NCI-H460 (cell line): ENCODE measurements at regions not wholly inside any gene's neighbourhood (a gene's known extent, or its start where the extent isn't known, plus 50 kb on each side); places are given as distances from the start of the nearest gene placed in this dataset.

Experiments
- DNase-seq: peaks from one replicate; pipeline ENCODE4 v3.0.0-alpha.2; 2016; ENCODE audit warnings: low read depth; ENCODE audit errors: extremely low read depth

- DNase-seq, result no peak
Observed at GRCh38 chr18:24923138-24923537, 428.8 kb downstream of the ZNF521 start.

- DNase-seq, result no peak
Observed at GRCh38 chr18:24924066-24924716, 427.8 kb downstream of the ZNF521 start.

GRCh38 chr18:24926649-24927048, 425.3 kb downstream of the ZNF521 start:
- no peak for DNase-seq

- no peak for DNase-seq
Observed at GRCh38 chr18:24928301-24928878, 423.6 kb downstream of the ZNF521 start.

GRCh38 chr18:24930478-24930877, 421.5 kb downstream of the ZNF521 start:
- no peak for DNase-seq

GRCh38 chr18:24930971-24931370, 421.0 kb downstream of the ZNF521 start:
- DNase-seq, result no peak

- DNase-seq, result no peak
Observed at GRCh38 chr18:24933345-24933744, 418.6 kb downstream of the ZNF521 start.

GRCh38 chr18:24934258-24934932, 417.6 kb downstream of the ZNF521 start:
- DNase-seq, result no peak

- DNase-seq, result no peak
Observed at GRCh38 chr18:24935008-24935407, 417.0 kb downstream of the ZNF521 start.

GRCh38 chr18:24935896-24936295, 416.1 kb downstream of the ZNF521 start:
- no peak for DNase-seq

GRCh38 chr18:24936691-24937090, 415.3 kb downstream of the ZNF521 start:
- DNase-seq, result no peak

- no peak for DNase-seq
Observed at GRCh38 chr18:24937639-24938275, 414.2 kb downstream of the ZNF521 start.

- DNase-seq, result no peak
Observed at GRCh38 chr18:24940416-24940815, 411.6 kb downstream of the ZNF521 start.

- DNase-seq, result no peak
Observed at GRCh38 chr18:24941174-24941951, 410.6 kb downstream of the ZNF521 start.

- no peak for DNase-seq
Observed at GRCh38 chr18:24942144-24942543, 409.8 kb downstream of the ZNF521 start.

- no peak for DNase-seq
Observed at GRCh38 chr18:24947521-24948305, 404.3 kb downstream of the ZNF521 start.

GRCh38 chr18:24949908-24950307, 402.1 kb downstream of the ZNF521 start:
- DNase-seq, result no peak

GRCh38 chr18:24954341-24954740, 397.6 kb downstream of the ZNF521 start:
- no peak for DNase-seq

- no peak for DNase-seq
Observed at GRCh38 chr18:24958001-24958400, 394.0 kb downstream of the ZNF521 start.

- no peak for DNase-seq
Observed at GRCh38 chr18:24959051-24959476, 392.9 kb downstream of the ZNF521 start.
